ENCODE measurements at regions not wholly inside any gene's neighbourhood (a gene's known extent, or its start where the extent isn't known, plus 50 kb on each side); places are given as distances from the start of the nearest gene placed in this dataset.

DNA sequence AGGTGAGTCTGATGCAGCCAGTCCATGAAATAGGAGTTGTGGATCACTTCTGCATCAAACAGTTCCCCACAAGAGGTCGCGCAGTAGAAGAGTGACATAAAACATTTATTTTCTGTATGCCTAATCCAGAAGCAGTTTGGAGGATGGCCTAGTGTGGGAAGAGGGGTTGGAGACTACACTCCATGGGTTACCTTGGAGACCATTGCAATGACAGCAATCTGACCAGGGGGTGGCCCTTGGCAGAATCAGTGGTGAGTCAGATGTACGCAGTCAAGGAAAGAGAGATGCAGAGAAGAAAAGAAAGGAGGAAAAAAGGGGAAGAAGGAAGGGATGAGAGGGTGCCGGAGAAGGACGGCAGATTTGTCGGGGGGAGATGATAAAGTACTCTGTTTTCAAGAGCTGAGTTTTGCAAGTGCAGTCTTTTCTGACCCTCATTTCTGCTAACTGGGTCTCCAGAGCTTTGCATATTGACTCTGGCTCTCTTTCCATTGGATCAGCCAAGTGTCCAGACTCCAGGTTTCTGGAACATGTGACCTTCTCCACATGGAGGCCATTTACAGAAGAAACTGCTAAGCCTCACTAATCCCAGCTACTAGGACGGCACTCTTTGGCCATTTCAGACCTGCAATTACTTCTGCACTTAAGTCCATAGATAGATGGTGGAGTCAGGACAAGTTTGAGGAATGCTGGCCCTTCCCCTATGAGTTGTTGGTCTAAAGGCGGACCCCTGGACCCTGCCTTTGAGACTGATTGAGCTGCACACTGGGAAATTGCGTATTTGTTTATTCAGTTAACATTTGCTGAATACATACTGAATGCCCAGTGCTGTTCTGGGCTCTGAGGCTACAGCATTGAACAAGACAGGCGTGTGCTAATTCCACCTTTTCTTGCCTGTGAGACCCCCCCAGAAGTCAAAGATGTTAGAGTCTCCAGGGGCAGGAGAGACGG lies 424.2 kb downstream of the BCL11B start:
- DNase-seq (no peak), ATAC-seq (peak in 1 of 2 donors; percentile 56)
- intact Hi-C loops (cut with DNase I), result no loop called here

DNA sequence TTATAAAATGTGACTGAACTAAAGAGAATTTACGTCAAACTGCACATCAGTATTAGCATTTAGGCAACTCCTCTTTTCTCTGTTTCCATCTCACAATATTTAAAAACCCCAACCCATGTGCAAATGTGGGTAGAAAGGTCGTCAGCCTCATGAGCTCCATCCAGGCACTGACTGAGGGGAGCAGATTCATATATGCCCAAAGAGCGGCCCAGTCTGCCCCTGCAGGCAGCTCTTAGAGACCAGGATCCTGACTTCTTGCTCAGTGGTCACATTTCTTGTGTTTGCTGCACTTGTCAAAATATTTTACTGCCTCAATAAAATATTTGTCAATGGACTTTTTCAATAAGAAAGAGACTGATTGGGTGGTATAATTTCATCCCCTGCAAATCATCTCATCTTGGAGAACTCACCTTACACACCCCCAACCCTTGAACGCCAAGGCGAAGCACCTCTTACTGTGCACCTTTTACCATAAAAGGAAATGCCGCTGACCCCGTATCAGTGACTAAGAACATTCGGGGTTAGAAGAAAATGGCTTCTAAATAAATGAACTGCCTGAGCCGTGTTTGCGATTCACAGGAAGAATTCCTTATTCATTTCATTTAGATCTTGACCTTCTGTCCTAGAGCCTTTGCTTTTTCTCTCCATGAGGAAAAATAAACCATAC lies 418.8 kb downstream of the BCL11B start:
- intact Hi-C loops (cut with DNase I), result no loop called here
- ATAC-seq (no peak), DNase-seq (no peak)

DNA sequence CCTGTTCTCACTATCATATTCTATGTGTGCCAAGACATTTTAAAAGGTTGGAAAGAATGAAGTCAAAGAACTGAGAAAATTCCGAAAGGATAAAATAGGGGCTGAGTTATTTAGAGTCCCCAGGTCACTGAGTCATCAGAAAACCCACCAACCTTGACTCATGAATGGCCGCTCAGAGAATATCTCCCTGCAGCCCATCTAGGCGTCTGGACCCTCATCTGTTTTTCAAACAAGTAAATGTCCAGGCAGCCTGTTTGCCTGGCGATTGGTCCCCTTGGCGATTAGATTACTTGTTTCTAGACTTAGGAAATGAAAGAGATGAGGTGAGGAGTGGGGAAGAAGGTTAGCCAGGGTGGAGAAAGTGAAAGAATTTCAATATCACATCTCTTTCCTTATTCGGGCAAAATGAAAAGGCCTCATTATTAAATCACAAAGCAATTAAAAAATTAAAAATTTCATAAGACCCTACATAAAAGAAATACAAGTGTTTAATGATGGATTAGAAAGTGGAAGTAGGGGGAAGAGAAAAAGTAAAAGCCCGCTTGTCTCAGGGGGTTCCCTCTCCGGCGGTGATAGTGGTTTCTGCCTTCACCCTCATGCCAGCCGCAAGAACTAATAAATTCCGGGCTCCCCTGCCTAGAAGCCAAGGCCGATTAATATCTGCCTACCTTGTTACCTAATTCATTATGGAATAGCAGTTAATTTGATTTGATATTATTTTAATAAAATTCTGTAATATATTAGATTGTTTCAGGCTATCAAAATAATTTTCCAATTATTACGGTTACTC lies 415.9 kb downstream of the BCL11B start:
- intact Hi-C loops (cut with DNase I), result no loop called here
- ATAC-seq, result no peak
- DNase-seq, result no peak

DNA sequence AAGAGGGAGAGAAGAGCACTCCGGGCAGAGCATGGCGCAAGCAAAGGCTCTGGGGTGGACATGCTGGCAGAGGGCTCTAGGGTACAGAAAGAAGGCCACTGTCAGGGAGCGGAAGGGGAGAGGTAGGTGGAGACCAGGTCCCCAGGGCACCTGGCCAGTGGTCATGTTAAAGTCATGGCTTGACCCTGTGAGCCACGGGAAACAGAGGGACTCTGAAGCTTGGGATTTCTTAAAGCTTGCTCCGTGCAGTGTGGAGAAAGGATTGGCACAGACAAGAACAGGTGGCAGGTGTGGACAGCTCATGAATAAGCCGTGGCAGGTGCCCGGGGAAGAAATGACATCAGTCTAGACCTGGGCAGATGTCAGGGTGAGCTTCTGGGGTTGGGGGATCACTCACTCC lies 413.8 kb downstream of the BCL11B start:
- intact Hi-C loops (cut with DNase I), result no loop called here
- ATAC-seq, result no peak
- DNase-seq, result no peak

DNA sequence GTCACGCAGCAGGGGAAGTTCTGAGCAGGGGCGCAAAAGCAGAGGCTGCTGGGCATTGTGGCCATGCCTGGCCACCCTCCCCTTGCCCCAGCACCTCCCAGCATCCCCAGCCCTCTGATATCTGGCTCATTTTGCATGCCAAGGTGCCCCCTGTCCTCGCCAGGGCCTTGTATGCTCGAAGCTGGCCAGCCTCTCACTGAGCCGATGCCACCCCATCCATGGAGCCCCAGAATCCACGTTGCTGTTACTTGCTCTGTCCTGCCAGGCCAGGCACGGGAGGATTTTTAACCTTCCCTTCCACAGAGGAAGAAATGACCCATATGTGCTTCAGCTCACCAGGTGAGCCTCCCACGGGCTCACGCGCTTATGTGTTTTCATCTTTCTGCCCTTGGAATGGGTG lies 413.4 kb downstream of the BCL11B start:
- intact Hi-C loops (cut with DNase I), result no loop called here
- DNase-seq (no peak), ATAC-seq (no peak)

DNA sequence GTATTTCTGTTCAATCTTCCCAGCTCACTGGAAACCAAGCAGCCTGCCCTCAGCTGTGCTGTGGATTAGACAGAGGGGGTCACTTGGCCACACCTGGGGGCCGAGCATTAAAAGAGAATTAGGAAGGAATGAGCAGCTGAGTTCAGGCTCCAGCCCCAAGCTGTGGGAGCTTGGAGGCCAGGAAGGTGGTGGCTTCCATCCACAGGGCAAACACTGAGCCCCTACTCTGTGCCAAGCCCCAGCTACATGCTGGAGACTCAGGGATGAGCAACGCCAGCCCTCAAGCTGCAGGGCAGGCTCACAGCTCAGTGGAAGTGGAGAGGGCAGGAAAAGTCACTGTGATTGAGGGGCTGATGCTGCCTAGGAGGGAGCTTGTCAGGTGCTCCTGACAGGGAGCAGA lies 412.7 kb downstream of the BCL11B start:
- ATAC-seq, result no peak
- no peak for DNase-seq
- intact Hi-C loops (cut with DNase I), result no loop called here

DNA sequence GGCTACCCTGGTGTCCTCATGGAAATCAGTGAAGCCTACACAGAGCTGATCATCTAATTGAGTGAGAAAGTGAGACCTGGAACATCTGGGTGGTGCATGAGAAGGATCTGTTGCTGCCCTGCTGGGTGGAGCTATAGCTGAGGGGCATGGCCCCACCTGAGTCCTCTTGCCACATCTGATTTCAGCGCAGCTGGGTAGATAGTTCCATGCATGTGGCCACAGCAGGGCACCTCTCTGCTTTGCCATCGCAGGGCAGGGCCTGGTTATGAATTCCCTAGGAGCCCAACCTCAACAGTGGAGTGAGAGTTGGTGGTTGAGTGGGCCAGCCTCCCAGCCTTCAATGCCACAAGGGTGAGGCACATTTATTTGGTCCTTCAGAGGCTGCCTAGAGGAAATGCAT lies 407.8 kb downstream of the BCL11B start:
- DNase-seq (no peak), ATAC-seq (no peak)
- intact Hi-C loops (cut with DNase I), result no loop called here

DNA sequence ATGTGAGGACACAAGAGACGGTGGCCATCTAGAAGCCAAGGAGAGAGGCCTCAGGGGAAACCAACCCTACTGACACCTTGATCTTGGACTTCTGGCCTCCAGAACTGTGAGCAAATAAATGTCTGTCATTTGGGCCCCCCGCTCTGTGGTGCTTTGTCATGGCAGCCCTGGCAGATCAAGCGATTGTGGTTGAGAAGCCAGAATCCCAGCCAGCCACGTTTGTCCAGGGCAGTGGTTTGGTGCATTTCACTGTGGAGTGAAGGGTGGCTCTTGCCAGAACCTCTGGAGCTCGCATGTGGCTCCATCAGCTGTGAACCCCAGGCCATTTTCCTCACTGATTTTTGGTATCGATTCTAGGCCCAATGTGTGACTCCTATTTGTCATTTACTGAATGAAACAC lies 404.9 kb downstream of the BCL11B start:
- intact Hi-C loops (cut with DNase I), result no loop called here
- no peak for ATAC-seq
- no peak for DNase-seq

DNA sequence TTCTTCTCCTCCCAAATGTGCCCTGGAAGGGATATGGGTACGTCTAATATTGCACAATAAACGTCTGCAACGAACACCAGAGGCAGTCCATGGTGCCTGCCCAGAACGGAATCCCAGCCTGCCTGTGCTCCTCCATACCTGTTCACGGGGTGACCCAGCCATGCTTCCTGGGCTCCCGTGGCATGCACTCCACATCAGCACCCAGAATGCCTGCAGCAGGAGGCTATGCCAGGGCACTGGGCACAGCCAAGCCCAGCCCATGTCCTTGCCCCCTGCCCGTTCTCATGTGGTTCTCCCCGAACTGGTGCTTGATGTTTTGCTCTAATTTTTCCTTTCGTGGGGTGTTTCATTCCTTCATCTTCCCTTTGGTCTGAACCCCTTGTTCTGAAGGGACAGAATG lies 404.3 kb downstream of the BCL11B start:
- intact Hi-C loops (cut with DNase I), result no loop called here
- DNase-seq, result no peak

DNA sequence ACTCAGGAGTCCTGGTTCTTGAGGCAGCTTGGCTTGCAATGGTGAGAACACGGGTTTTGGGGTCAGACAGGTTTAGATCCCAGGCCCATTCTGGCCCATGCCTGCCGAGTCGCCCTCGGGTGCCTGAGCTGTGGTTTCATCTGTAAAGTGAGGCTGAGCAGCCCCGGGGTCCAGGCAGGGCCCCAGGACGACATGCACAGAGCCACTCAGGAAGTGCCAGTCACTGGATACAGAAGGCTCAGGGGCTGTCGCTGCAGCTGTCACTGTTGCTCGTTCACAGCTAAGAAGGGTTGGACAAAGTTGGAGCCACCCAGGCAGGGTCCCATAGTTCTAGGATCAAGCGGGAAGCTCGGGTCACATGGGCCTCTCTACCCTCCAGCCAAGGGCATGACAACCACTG lies 403.1 kb downstream of the BCL11B start:
- DNase-seq, result no peak
- intact Hi-C loops (cut with DNase I), result no loop called here
- no peak for ATAC-seq

More for the DNA sequence above, 404.3 kb downstream of the BCL11B start:
- no peak for ATAC-seq

DNA sequence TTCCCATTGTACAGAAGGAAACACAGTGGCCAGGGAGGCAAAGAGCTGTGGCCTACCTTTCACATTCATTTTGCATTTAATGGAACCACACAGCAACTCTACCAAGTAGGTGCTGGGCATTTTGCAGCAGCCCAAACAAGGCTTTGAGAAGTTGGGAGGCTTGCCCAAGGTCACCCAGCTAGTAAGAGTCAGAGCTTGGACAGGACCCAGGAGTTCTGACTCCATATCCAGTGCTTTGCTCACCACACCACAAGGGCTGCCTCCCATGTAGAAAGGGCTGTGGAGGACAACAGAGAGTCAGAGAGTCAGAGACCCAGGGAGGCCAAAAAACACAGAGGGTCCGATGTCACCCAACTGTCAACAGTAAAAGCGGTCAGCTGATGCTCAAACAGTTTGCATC lies 400.2 kb downstream of the BCL11B start:
- ATAC-seq, result no peak
- intact Hi-C loops (cut with DNase I), result no loop called here
- DNase-seq, result no peak

DNA sequence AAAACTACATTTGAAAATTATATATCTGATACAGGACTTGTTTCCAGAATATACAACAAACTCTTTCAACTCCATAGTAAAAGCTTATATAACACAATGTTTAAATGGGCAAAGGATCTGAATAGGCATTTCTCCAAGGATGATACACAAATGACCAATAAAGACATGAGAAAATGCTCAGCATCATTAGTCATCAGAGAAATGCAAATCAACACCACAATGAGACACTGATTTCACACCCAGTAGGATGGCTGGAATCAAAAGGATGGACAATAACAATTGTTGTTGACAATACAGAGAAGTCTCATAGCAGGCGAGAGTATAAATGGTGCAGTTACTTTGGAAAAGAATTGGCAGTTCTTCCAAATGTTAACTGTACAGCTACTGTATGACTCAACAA lies 394.9 kb downstream of the BCL11B start:
- no peak for ATAC-seq
- intact Hi-C loops (cut with DNase I), result no loop called here
- DNase-seq, result no peak

DNA sequence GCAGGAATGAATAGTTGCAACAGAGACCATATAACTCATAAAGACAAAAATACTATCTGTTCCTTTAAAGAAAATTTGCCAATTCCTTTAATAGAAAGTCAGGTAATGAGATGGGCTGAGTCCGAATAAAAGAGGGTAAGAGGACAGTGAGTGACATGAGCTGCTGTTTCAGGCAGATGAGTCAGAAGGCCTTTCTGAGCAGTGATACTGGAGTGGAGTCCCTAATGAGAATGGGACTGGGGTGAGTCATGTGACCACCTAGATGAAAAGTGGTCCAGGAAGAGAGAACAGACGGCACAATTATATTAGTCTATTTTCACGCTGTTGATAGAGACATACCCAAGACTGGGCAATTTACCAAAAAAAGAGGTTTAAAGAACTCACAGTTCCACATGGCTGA lies 393.7 kb downstream of the BCL11B start:
- intact Hi-C loops (cut with DNase I), result no loop called here
- no peak for DNase-seq
- ATAC-seq, result no peak

DNA sequence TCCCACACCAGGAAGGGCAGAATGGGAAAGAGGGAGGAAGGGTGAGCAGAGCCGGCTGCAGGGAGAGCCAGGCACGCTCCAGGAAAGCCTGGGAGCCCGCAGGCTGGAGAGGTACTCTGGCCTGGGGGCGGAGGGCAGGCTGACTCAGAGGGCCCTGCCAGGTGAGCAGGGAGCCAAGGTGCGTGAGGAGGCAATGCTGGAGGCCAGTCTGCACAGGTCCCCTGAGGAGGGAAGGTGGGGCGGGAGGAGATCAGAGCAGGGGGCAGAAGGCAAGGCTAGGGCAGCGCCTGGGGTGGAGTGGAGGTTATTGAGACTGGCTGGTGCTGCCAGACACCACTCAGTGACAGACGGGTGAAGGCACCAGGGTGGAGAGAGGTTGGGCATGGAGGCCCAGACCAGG lies 385.0 kb downstream of the BCL11B start:
- intact Hi-C loops (cut with DNase I), result no loop called here
- no peak for DNase-seq
- no peak for ATAC-seq

DNA sequence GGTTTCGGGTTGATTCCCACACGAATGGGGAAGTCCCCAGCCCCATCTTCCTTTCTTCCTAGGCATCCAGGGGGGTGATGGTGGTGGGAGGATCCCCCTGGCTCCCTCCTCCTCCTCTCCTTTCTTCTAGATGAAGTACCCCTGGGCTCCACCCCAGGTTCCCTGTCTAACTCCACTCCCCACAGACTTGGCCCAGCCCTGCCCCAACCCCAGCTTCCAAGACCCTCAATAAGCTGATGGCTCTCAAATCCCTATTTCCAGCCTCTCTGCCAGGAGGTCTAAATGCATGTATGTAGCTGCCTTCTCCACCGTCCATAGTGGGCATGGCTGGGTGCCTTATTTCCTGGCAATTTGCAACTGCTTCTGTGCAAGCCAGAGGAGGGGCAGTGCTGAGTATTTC lies 383.7 kb downstream of the BCL11B start:
- no peak for DNase-seq
- intact Hi-C loops (cut with DNase I), result no loop called here

DNA sequence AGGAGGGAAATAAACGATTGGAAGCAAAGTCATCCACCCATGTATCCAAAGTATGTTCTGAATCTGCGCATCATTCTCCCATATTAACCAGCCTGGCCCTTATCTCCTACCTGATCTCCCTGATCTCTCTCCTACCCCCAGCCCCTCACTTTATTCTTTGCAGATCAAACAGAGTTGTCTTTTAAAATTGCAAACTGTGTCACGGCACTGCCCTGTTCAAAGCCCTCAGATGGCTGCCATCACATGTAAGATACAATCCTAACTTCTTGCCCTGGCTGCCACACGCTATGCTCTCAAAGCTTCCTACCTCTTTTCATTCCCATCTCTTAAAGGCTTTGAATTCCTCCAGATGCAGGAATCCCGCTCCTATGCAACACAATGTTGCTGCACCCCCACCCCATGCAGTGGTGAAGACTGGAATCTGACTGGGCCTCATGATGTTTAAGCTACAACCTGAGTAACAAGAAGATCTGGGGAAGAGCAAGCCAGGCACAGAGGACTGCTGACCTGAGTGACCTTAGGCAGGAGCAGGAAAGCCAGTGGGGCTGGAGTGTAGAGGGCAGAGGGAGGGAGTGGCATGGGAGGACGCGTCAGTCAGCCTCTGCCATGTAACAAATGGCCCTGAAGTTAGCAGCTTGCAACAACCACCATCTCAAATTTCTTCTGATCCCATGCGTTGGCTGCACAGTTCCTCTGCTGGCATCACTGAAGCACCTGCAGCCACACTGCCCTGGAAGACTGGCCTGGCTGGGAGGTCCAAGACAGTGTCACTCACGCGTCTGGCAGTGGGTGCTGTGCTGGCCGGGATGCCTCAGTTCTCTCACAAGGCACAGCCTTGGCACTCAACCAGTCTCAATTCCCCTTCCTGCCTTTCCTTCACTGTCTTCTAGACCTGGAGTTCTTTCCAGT lies 382.8 kb downstream of the BCL11B start:
- intact Hi-C loops (cut with DNase I), result no loop called here
- no peak for ATAC-seq

More for the DNA sequence above, 383.7 kb downstream of the BCL11B start:
- ATAC-seq, result no peak

DNA sequence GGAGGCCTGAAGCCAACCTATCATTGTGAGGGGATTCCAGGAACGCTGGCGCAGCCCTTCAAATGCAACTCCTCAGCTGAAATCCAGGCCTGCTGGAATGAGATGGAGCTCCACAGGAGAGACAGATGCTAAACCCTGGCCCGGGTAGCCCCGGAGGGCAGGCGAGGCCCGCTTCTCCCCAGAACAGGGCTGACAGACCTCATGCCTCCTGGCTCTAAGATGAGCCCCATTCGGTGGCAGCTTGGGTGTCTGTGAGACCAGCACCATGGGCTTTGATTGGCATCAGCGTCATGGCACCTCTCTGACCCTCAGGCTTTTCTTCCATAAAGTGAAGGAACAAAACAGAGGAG lies 382.2 kb downstream of the BCL11B start:
- DNase-seq (no peak), ATAC-seq (no peak)
- intact Hi-C loops (cut with DNase I), result no loop called here

More for the DNA sequence above, 382.8 kb downstream of the BCL11B start:
- no peak for DNase-seq

DNA sequence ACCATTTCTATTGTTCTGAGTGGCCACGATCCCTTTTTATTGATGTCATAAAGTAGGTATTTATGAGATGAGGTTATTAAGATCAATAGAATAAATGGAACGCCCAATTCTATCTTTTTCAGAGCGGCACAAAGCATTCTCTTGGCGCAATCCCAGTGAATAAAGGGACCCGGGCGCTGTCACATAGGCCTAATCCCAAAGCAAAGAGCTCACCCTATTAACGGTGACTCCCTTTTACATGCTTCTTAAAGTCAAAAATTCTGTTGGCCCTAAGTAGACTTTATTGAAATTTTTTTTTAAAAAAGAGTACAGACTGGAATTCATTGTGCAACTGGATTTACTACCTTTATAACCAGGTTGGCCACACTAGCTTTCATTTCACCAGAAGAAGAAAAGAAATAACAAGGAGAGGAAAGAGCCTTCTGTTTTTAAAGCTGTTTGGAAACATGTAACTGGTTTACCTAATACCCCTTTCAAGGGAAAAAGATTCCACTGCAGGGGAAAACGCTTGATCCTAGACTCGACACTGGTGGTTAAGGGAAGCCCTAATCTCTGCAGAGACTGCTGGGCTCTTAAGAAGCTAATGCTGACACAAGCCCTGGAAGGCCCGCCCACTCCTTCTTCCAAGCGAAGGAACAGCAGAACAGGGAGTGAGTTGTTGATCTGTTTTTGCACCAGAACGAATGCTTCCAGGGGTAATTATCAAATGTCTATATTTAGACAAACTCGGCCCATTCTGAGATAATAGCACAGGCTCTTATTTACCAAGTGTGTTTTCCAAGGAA lies 381.2 kb downstream of the BCL11B start:
- ATAC-seq (peak in 1 of 2 donors; percentile 62), DNase-seq (no peak)
- intact Hi-C loops (cut with DNase I), result no loop called here

Data from left cardiac atrium (tissue), 4 donors.